Central memory CD4-positive, alpha-beta T cell (primary cell): ENCODE measurements at regions not wholly inside any gene's neighbourhood (a gene's known extent, or its start where the extent isn't known, plus 50 kb on each side); places are given as distances from the start of the nearest gene placed in this dataset.
"Not testable (repeated sequence)": the region's sequence is repeated elsewhere in the genome, so short reads cannot be mapped to it uniquely, and the experiment has no call there.

ENCODE experiments used
- DNase-seq: peaks from one replicate; pipeline ENCODE4 v3.0.0; 2022

DNA sequence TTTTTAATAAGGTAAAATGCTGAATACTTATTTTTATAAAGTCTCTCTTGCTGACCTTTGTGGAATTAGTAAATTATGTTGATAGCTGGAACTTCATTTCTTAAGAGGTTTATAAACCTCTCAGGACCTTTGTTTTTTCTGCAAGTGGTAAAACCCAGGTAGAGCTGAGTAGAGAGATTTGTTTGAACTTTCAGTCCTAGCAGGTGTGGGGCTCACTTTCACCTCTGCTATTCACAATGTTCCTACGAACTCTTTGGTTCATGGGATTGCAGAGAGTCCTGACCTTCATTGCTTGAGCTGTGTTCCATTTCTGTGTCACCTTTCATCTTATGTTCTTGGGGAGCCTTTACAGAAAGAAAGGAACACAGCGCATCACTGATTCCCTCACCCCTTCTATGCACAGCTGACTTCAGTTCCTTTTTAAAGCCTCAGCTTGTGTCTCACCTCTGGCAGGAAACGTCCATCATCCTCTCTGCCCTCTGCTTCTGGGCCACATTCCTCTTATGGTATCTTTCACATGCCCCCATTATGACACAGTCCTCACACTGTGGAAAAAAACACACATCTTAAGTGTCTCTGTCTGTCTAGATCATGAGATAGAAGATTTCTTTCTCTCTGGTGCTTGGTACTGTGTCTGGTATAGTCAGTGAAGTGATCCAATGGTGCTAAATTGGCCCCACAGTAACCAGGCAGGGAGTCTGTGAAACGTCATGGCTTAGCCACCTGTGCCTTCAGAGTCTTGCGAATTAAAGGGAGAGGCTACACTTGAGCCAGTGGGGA lies 262.5 kb upstream of the B3GALT2 start:
- peak; percentile 39 for DNase-seq

GRCh38 chr1:193443886-193444285 lies 257.5 kb upstream of the B3GALT2 start:
- DNase-seq: no peak

GRCh38 chr1:193438771-193439170 lies 252.4 kb upstream of the B3GALT2 start:
- no peak for DNase-seq

- DNase-seq: no peak
Observed at GRCh38 chr1:193438312-193438711, 251.9 kb upstream of the B3GALT2 start.

DNA sequence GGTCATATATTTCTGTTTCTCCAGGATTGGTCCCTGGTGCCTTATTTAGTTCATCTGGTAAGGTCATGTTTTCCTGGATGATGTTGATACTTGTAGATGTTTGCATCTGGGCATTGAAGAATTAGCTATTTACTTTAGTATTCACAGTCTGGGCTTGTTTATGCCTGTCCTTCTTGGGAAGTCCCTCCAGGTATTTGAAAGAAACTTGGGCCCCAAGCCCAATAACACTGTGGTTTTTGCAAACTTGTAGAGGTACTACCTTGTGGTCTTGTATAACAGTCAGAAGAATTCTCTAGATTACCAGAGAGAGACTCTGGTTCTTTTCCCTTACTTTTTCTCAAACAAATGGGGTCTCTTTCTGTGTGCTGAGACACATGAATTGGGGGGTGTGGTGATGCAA lies 251.4 kb upstream of the B3GALT2 start:
- peak; percentile 23 for DNase-seq

GRCh38 chr1:193437333-193437732 lies 250.9 kb upstream of the B3GALT2 start:
- not testable (repeated sequence) for DNase-seq

DNA sequence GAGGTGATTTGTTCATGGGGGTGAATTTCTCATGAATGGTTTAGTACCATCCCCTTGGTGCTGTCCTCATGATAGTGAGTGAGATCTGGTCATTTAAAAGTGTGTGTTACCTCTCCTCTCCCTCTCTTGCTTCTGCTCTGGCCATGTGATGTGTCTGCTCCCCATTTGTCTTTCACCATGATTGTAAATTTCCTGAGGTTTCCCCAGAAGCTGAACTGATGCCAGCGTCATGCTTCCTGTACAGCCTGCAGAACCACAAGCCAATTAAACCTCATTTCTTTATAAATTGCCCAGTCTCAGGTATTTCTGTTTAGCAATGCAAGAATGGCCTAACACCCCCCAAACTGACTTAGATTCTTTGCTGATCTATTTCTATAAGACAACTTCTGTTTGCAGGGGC lies 249.4 kb upstream of the B3GALT2 start:
- no peak for DNase-seq

GRCh38 chr1:193434319-193434718 lies 247.9 kb upstream of the B3GALT2 start:
- DNase-seq: no peak

- DNase-seq: no peak
Observed at GRCh38 chr1:193433599-193433998, 247.2 kb upstream of the B3GALT2 start.

DNA sequence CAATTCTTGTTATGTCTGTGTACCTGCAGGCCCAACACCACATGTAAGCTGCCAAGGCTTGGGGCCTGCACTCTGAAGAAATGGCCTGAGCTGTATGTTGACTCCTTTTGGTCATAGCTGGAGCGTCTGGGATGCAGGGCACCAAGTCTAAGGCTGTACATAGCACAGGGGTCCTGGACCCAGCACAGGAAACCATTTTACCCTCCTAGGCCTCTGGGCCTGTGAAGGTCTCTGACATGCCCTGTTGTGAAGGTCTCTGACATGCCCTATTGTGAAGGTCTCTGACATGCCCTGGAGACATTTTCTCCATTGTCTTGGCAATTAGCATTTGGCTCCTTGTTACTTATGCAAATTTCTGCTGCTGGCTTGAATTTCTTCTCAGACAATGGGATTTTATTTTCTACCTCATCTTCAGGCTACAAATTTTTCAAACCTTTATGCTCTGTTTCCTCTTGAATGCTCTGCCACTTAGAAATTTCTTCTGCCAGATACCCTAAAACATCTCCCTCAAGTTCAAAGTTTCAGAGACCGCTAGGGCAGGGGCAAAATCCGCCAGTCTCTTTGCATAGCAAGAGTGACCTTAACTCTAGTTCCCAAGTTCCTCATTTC lies 246.7 kb upstream of the B3GALT2 start:
- DNase-seq: no peak

GRCh38 chr1:193431265-193431977 lies 245.0 kb upstream of the B3GALT2 start:
- no peak for DNase-seq

GRCh38 chr1:193427524-193427923 lies 241.1 kb upstream of the B3GALT2 start:
- DNase-seq: no peak

DNA sequence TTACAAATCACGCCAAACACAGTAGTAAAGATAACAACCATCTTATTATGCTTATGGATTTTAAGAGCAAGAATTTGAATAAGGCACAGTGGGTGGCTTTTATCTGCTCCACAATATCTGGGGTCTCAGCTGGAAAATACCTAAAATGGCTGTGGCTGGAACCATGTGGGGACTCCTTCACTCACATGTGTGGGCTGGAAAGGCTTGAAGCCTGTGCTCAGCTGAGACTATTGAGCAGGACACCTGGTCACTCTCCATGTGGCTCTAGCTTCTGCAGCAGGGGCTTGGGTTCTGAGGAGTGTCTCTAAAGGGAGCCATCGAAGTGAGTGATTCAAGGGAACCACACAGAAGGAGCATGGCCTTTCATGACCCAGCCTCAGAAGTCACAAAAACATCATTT lies 239.6 kb upstream of the B3GALT2 start:
- no peak for DNase-seq

DNA sequence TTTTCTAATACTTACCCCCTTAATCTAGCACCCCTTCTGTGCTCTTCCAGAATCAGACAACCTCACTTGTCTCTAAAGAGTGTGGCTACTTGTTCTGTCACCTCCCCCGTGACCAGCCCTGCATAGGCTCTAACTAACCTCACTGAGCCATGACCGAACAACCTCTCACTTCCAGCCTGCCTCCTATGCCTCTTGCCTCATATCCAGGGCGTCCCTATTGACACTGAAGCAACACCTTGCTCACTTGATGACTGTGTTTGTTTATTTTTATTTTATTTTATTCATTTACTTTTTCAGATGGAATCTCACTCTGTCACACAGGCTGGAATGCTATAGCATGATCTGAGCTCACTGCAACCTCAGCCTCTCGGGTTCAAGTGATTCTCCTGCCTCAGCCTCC lies 235.1 kb upstream of the B3GALT2 start:
- DNase-seq: no peak

DNA sequence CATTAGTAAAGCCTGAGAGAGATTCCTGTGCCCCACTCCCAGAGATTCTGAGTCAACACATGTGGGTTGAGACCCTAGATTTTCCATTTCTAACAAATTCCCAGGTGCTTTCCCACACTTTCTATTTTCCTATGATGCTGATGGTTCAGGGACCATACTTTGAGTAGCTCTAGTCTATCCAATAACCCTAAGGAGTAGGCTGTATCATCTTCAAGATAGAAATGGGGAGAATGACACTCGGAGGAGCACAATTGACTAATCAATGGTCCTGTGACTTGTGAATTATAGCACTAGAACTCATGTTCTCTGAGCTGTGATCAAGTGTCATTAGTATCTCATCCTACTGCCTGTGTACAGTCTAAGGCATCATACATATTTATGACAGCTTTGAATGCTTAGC lies 232.9 kb upstream of the B3GALT2 start:
- DNase-seq: no peak

DNA sequence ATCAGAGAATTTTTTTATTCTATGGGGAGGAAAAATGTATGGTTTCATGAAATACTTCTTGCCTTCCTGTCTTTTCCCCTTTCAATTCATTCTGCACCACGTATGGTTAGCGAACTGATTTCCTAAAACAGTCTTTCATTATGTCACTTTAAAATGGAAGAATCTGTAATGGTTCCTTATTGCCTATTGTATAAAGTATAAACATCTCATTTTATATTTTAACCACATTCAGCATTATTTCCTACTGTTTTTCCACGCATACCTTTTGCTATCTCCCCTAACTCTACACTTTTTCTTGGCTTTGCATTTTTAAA lies 232.3 kb upstream of the B3GALT2 start:
- DNase-seq: no peak

GRCh38 chr1:193417945-193418744 lies 231.7 kb upstream of the B3GALT2 start:
- peak; percentile 54 for DNase-seq

GRCh38 chr1:193417403-193417802 lies 231.0 kb upstream of the B3GALT2 start:
- peak; percentile 18 for DNase-seq

- DNase-seq: no peak
Observed at GRCh38 chr1:193416226-193417024, 230.0 kb upstream of the B3GALT2 start.

DNA sequence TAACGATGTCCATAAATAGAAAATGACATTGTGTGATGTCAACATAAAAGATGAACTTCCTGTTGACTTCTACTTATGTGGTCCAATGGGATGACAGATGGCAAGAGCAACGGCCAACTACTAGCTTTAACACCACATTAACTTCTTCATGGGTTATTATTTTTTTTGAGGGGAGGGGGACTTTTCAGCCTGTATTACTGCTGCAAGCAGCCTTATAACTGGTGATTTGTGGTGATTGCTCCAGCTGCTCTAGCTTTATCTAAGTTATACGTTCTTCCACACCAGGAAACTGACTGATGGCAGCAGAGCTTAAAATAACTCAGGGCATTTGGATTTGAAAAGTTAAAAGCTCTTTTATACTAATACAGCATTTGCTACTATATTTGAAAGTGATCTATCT lies 228.8 kb upstream of the B3GALT2 start:
- DNase-seq: no peak

DNA sequence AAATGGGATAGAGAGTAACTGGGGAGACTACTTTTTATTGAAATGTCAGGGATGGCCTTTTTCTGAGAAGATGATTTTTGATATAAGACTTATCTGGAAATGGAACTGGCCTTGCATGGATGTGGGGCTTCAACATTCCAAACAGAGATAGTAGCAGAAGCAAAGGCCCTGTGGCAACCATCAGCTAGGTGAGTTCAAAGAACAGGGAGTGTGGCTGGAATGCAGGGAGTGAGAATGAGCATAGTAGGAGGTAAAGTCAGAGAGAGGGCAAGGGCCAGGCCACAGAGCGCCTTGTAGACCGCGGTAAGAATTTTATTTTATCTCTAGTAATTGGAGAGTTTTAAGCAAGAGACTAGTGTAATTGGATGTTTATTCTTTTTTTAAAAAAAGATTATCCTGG lies 227.0 kb upstream of the B3GALT2 start:
- DNase-seq: no peak

DNA sequence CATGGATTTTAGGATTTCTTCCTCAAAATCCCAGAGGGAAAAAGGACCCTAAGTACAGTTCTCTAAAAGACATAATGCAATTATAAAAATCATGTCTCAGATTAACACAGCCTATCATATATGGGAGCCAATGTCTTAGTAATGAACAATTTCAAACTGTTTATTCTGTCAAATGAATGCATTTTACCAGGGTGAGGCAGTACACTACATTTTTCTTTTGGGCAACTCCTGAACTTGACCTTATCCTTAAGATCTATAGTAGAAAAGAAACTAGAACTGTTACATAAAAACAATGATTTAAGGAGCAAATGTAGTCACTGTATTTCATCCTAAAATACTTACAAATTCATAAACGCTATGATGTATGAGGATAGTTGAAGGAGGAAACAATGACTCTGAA lies 226.3 kb upstream of the B3GALT2 start:
- no peak for DNase-seq

GRCh38 chr1:193411714-193412113 lies 225.3 kb upstream of the B3GALT2 start:
- no peak for DNase-seq
